ENCODE measurements at regions not wholly inside any gene's neighbourhood (a gene's known extent, or its start where the extent isn't known, plus 50 kb on each side); places are given as distances from the start of the nearest gene placed in this dataset.

DNA sequence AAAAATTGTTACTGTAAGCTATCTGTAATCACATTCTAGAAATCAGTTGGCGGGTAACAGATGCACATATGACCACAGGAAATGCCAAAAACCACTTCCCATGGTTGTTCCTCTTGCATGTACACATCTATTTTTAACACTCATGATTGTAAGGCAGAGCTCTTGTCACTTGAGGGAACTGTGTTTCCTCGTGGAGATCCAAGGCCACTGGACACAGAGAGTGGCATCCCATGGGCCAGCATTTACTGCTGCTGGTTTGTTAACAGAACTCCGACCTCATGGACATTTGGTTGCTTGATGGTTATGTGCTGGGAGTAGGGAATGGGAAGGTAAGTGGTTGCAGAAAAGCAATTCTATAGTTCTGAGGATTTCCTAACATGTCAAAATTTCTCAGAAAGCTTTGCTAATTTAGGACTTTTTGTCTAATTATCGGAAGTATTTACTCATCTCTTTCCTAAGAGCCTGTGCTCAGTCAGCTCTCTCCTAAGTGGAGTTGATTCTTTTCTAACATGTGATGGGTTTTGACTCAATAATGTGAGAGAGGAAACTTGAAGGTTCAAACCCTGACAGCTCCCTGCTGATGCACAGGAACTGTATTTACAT lies 202.0 kb upstream of the NR3C1 start:
- H3K9ac ChIP-seq (ENCODE audit: insufficient read depth in 1 of 2, low read depth in 2 of 2, low read length in 2 of 2) = no peak overlapping the region
- no peak overlapping the region for H3K4me3 ChIP-seq
- no peaks in the 10 kb centered on the region; a peak in 1 of 5 replicates for H3K4me1 ChIP-seq (replicated peaks in 1 of 2; ENCODE audit: control insufficient read depth in 2 of 2, insufficient read depth in 2 of 2, low read length in 2 of 2)
- no peak overlapping the region for H2AFZ ChIP-seq (ENCODE audit: low read depth, low read length)
- no peaks in the 10 kb centered on the region for H3K9me3 ChIP-seq (replicated peaks; ENCODE audit: control insufficient read depth, insufficient read depth, low read depth, low read length)
- 3% methylated on average over 4 of the region's 4 CpGs for WGBS (ENCODE audit: insufficient coverage, low coverage, missing lambda C conversion rate)
- intact Hi-C loops (cut with micrococcal nuclease) = no loop called here
- H3K79me2 ChIP-seq (ENCODE audit: control insufficient read depth, insufficient read depth, low read length) = no peaks in the 10 kb centered on the region
- ChIA-PET POLR2A (interaction anchor here (0.6 to 1.2 kb wide), 4 partner anchors 282 to 742 kb away, joined by 3 read pairs; no protein-coding TSS in a partner anchor), CTCF (ENCODE audit: low intra/inter-chr PET ratio) (no interaction called here)
- no peaks in the 10 kb centered on the region for H3K9me1 ChIP-seq (ENCODE audit: control insufficient read depth, insufficient read depth, low read length)
- DNase-seq (ENCODE audit: extremely low read depth in 1 of 4, low spot score in 3 of 4) = no peak
- no peaks in the 10 kb centered on the region for H3K36me3 ChIP-seq (ENCODE audit: control insufficient read depth, insufficient read depth, low read length)
- H4K20me1 ChIP-seq (replicated peaks; ENCODE audit: control insufficient read depth, insufficient read depth, low read length) = no peaks in the 10 kb centered on the region
- no peaks in the 10 kb centered on the region for H3K27me3 ChIP-seq (ENCODE audit: control insufficient read depth in 2 of 2, insufficient read depth in 2 of 2, low read length in 2 of 2)
- in situ Hi-C loops (cut with MboI) = no loop called here
- BruUV-seq (replicated peaks) = no TSS peak
- TF ChIP-seq GTF2E2 (tag; IDR thresholded peaks at IDR 0.05) (no peak), CHD7 (IDR thresholded peaks at IDR 0.05; ENCODE audit: low read depth, low read length) (no peak)
- no peak for FAIRE-seq
- H3K4me2 ChIP-seq (ENCODE audit: insufficient read depth, low read length) = no peak overlapping the region
- no peak overlapping the region for H3K27ac ChIP-seq (ENCODE audit: extremely low read depth, low read depth, low read length)
- no peak for ATAC-seq

All from K562 (cell line).